HEK293 (cell line): ENCODE measurements at regions not wholly inside any gene's neighbourhood (a gene's known extent, or its start where the extent isn't known, plus 50 kb on each side); places are given as distances from the start of the nearest gene placed in this dataset.

Experiments
- CTCF ChIA-PET: fragments of 350-600 bp; formaldehyde crosslinking; extraction: SDS; loops from one replicate; lab custom pipeline; 2021; ENCODE audit warnings: antibody characterized with exemption; lab: Yijun Ruan, JAX
- POLR2A ChIA-PET: fragments of 300-600 bp; formaldehyde crosslinking; extraction: SDS; loops from one replicate; lab custom pipeline; 2020; ENCODE audit warnings: antibody characterized with exemption, inconsistent platforms; lab: Yijun Ruan, JAX
- H3K27ac ChIP-seq: fragments of 200-500 bp; sonication (Bioruptor generic); 2 replicates; pipeline ENCODE4 v1.5.1; 2014; ENCODE audit warnings: low read depth, low read length, control low read depth, inconsistent platforms; ENCODE audit errors: extremely low read depth
- H3K36me3 ChIP-seq, 2 experiments: fragments of 200-500 bp in 1 of 2; sonication (Bioruptor generic) in 1 of 2; 1 replicate in 1 of 2; 2 replicates in 1 of 2; pipeline ENCODE4 v1.5.1; 2014 to 2017; ENCODE audit warnings: inconsistent platforms in 2 of 2, low read length in 2 of 2; ENCODE audit not compliant: control insufficient read depth in 2 of 2, insufficient read depth in 1 of 2
- H3K4me1 ChIP-seq: fragments of 200-500 bp; sonication (Bioruptor generic); 2 replicates; pipeline ENCODE4 v1.5.1; 2014; ENCODE audit warnings: mild to moderate bottlenecking, low read length, inconsistent platforms; ENCODE audit not compliant: control insufficient read depth, insufficient read depth
- H3K4me3 ChIP-seq: 2 replicates; pipeline ENCODE4 v1.5.1; 2011; ENCODE audit warnings: low read depth, mild to moderate bottlenecking, control low read depth, low read length, moderate library complexity
- H3K9me3 ChIP-seq: fragments of 200-500 bp; sonication (Bioruptor generic); 2 replicates; pipeline ENCODE4 v1.5.1; 2014; ENCODE audit warnings: low read depth, low read length, inconsistent platforms; ENCODE audit not compliant: control insufficient read depth, insufficient read depth
- AEBP2 ChIP-seq: fragments of 450-650 bp; formaldehyde crosslinking; IDR thresholded peaks from 2 replicates; pipeline ENCODE4 v1.5.1; 2016; ENCODE audit warnings: missing biosample characterization, missing genetic modification characterization, borderline replicate concordance
- EGR2 ChIP-seq: fragments of 450-650 bp; formaldehyde crosslinking; IDR thresholded peaks from 2 replicates; pipeline ENCODE4 v1.5.1; 2016; ENCODE audit warnings: low read depth, missing biosample characterization, missing genetic modification characterization
- GLIS2 ChIP-seq: fragments of 450-650 bp; formaldehyde crosslinking; IDR thresholded peaks from 2 replicates; pipeline ENCODE4 v1.5.1; 2016; ENCODE audit warnings: missing biosample characterization, missing genetic modification characterization
- SALL2 ChIP-seq: fragments of 450-650 bp; formaldehyde crosslinking; IDR thresholded peaks from 2 replicates; pipeline ENCODE4 v1.5.0; 2017; ENCODE audit warnings: missing biosample characterization, mild to moderate bottlenecking, missing genetic modification characterization, borderline replicate concordance
- TCF7L2 ChIP-seq: IDR thresholded peaks from 2 replicates; pipeline ENCODE4 v1.6.1; 2011; ENCODE audit warnings: low read depth, mild to moderate bottlenecking, inconsistent platforms, low read length, moderate library complexity, borderline replicate concordance
- WT1 ChIP-seq: fragments of 450-650 bp; formaldehyde crosslinking; IDR thresholded peaks from 2 replicates; pipeline ENCODE4 v1.5.1; 2016; ENCODE audit warnings: missing biosample characterization, missing genetic modification characterization
- ZNF138 ChIP-seq: fragments of 450-650 bp; formaldehyde crosslinking; IDR thresholded peaks from 2 replicates; pipeline ENCODE4 v1.5.1; 2016; ENCODE audit warnings: missing biosample characterization, missing genetic modification characterization, borderline replicate concordance
- ZNF16 ChIP-seq: fragments of 450-650 bp; formaldehyde crosslinking; IDR thresholded peaks from 2 replicates; pipeline ENCODE4 v1.5.1; 2016; ENCODE audit warnings: low read depth, missing biosample characterization, missing genetic modification characterization
- ZNF174 ChIP-seq: fragments of 450-650 bp; formaldehyde crosslinking; IDR thresholded peaks from 2 replicates; pipeline ENCODE4 v1.5.0; 2017; ENCODE audit warnings: missing biosample characterization, mild to moderate bottlenecking, missing genetic modification characterization
- ZNF202 ChIP-seq: fragments of 450-650 bp; formaldehyde crosslinking; IDR thresholded peaks from 2 replicates; pipeline ENCODE4 v1.5.1; 2016; ENCODE audit warnings: missing biosample characterization, missing genetic modification characterization, borderline replicate concordance
- ZNF24 ChIP-seq: fragments of 450-650 bp; formaldehyde crosslinking; IDR thresholded peaks from 2 replicates; pipeline ENCODE4 v1.5.1; 2016; ENCODE audit warnings: missing biosample characterization, missing genetic modification characterization
- ZNF449 ChIP-seq: fragments of 450-650 bp; formaldehyde crosslinking; IDR thresholded peaks from 2 replicates; pipeline ENCODE4 v1.5.1; 2017; ENCODE audit warnings: missing biosample characterization, mild to moderate bottlenecking, missing genetic modification characterization, moderate library complexity
- ZNF488 ChIP-seq: fragments of 450-650 bp; formaldehyde crosslinking; IDR thresholded peaks from 2 replicates; pipeline ENCODE4 v1.5.1; 2016; ENCODE audit warnings: missing biosample characterization, missing genetic modification characterization
- ZNF501 ChIP-seq: fragments of 450-650 bp; formaldehyde crosslinking; IDR thresholded peaks from 2 replicates; pipeline ENCODE4 v1.5.1; 2016; ENCODE audit warnings: missing biosample characterization, missing genetic modification characterization
- ZNF521 ChIP-seq: fragments of 450-650 bp; formaldehyde crosslinking; IDR thresholded peaks from 2 replicates; pipeline ENCODE4 v1.5.1; 2017; ENCODE audit warnings: missing biosample characterization, mild to moderate bottlenecking, missing genetic modification characterization
- ZNF530 ChIP-seq: fragments of 450-650 bp; formaldehyde crosslinking; IDR thresholded peaks from 2 replicates; pipeline ENCODE4 v1.5.1; 2016; ENCODE audit warnings: low read depth, missing biosample characterization, missing genetic modification characterization
- ZNF571 ChIP-seq: fragments of 450-650 bp; formaldehyde crosslinking; IDR thresholded peaks from 2 replicates; pipeline ENCODE4 v1.5.0; 2017; ENCODE audit warnings: missing biosample characterization, missing genetic modification characterization
- ZNF585B ChIP-seq: fragments of 450-650 bp; formaldehyde crosslinking; IDR thresholded peaks from 2 replicates; pipeline ENCODE4 v1.5.1; 2016; ENCODE audit warnings: missing biosample characterization, missing genetic modification characterization
- ZNF610 ChIP-seq: fragments of 450-650 bp; formaldehyde crosslinking; IDR thresholded peaks from 2 replicates; pipeline ENCODE4 v1.5.1; 2016; ENCODE audit warnings: missing biosample characterization, missing genetic modification characterization, borderline replicate concordance
- ZNF626 ChIP-seq: fragments of 450-650 bp; sonication (Bioruptor Pico); formaldehyde crosslinking; IDR thresholded peaks from 2 replicates; pipeline ENCODE4 v1.5.1; 2018; ENCODE audit warnings: missing biosample characterization, missing genetic modification characterization, inconsistent platforms
- ZNF645 ChIP-seq: fragments of 450-650 bp; formaldehyde crosslinking; IDR thresholded peaks from 2 replicates; pipeline ENCODE4; 2016; ENCODE audit warnings: missing biosample characterization, missing genetic modification characterization
- ZNF660 ChIP-seq: fragments of 450-650 bp; IDR thresholded peaks from 2 replicates; pipeline ENCODE4 v1.5.1; 2018; ENCODE audit warnings: missing biosample characterization, mild to moderate bottlenecking, missing genetic modification characterization
- ZNF670 ChIP-seq: fragments of 450-650 bp; formaldehyde crosslinking; IDR thresholded peaks from 2 replicates; pipeline ENCODE4 v1.5.1; 2016; ENCODE audit warnings: missing biosample characterization, missing genetic modification characterization, low read depth
- ZNF677 ChIP-seq: fragments of 450-650 bp; IDR thresholded peaks from 2 replicates; pipeline ENCODE4 v1.5.0; 2018; ENCODE audit warnings: missing biosample characterization, mild to moderate bottlenecking, missing genetic modification characterization, moderate library complexity
- ZNF707 ChIP-seq: fragments of 450-650 bp; formaldehyde crosslinking; IDR thresholded peaks from 2 replicates; pipeline ENCODE4 v1.5.1; 2016; ENCODE audit warnings: missing biosample characterization, missing genetic modification characterization
- ZNF776 ChIP-seq: fragments of 450-650 bp; formaldehyde crosslinking; IDR thresholded peaks from 2 replicates; pipeline ENCODE4 v1.5.0; 2017; ENCODE audit warnings: missing biosample characterization, missing genetic modification characterization, borderline replicate concordance
- ZNF791 ChIP-seq: fragments of 450-650 bp; formaldehyde crosslinking; IDR thresholded peaks from 2 replicates; pipeline ENCODE4 v1.5.1; 2016; ENCODE audit warnings: missing biosample characterization, missing genetic modification characterization
- ZNF837 ChIP-seq: fragments of 450-650 bp; formaldehyde crosslinking; IDR thresholded peaks from 2 replicates; pipeline ENCODE4 v1.5.1; 2016; ENCODE audit warnings: missing biosample characterization, missing genetic modification characterization
- ZSCAN4 ChIP-seq: fragments of 450-650 bp; formaldehyde crosslinking; IDR thresholded peaks from 2 replicates; pipeline ENCODE4 v1.5.1; 2017; ENCODE audit warnings: missing biosample characterization, missing genetic modification characterization
- TF ChIP-seq, protein P1 (sequence below): fragments of 450-650 bp; formaldehyde crosslinking; IDR thresholded peaks from 2 replicates; pipeline ENCODE4 v1.5.1; 2017; ENCODE audit warnings: missing biosample characterization, missing genetic modification characterization

GRCh38 chr3:181796641-181797040 is 84.9 kb downstream of the SOX2 start:
- Histone ChIP-seq H3K4me3 (no peak overlapping the region), H3K36me3 (no peaks in the 10 kb centered on the region), H3K9me3 (no peaks in the 10 kb centered on the region)
- CTCF ChIA-PET: interaction anchor here (0.9 kb wide), 1 partner anchor 244 kb away, joined by 3 read pairs; no protein-coding TSS in a partner anchor
- TF ChIP-seq SALL2 (no peak), ZNF530 (tag by site-specific recombination) (no peak), ZNF837 (tag by site-specific recombination) (no peak), ZNF449 (no peak), ZNF670 (tag by site-specific recombination) (no peak), ZNF677 (tag by site-specific recombination) (no peak), ZNF16 (tag by site-specific recombination) (no peak), ZNF660 (tag by site-specific recombination) (no peak), ZNF626 (tag by site-specific recombination) (no peak), AEBP2 (tag by site-specific recombination) (no peak), TCF7L2 (no peak), GLIS2 (tag by site-specific recombination) (no peak), ZNF521 (tag by site-specific recombination) (no peak), ZNF202 (no peak), ZNF174 (no peak), ZNF488 (no peak), ZSCAN4 (no peak)
- TF ChIP-seq, all 188 proteins: peak for 0
- no peaks in the 10 kb centered on the region for H3K4me1 ChIP-seq
- POLR2A ChIA-PET: no interaction called here
- H3K27ac ChIP-seq: no peak overlapping the region

DNA sequence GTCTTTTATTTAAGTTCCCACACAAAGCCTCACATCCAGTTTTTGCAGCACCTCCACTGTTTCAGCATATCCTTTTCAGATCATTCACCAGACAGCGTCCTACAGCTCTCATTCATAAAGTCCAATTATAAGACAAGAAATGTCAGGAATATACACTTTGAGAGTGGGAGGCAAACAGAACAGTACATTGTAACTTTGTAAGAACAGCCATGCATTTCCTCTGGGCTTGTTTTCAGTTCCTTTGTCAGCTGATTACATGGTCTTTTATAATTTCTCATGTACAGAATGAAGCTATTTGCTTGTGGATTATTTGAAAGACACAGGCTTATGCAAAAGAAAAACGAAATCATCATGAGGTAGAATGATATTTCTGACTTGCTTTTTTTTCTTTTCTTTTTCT is 85.7 kb downstream of the SOX2 start:
- Histone ChIP-seq H3K9me3 (no peaks in the 10 kb centered on the region), H3K36me3 (no peaks in the 10 kb centered on the region), H3K4me3 (no peak overlapping the region), H3K27ac (no peak overlapping the region), H3K4me1 (no peaks in the 10 kb centered on the region)
- ChIA-PET POLR2A (no interaction called here), CTCF (interaction anchor here (0.9 kb wide), 1 partner anchor 243 kb away, joined by 3 read pairs; no protein-coding TSS in a partner anchor)
- no peak for TF ChIP-seq ZNF791 (tag by site-specific recombination)
- TF ChIP-seq EGR2 (tag by site-specific recombination): no peak
- no peak for TF ChIP-seq ZNF610 (tag by site-specific recombination)
- TF ChIP-seq ZNF24: no peak
- no peak for TF ChIP-seq ZNF571 (tag by site-specific recombination)
- TF ChIP-seq ZNF530 (tag by site-specific recombination): no peak
- no peak for TF ChIP-seq ZNF501 (tag by site-specific recombination)
- TF ChIP-seq ZNF645 (tag by site-specific recombination): no peak
- no peak for TF ChIP-seq ZNF707
- TF ChIP-seq ZNF776 (tag by site-specific recombination): no peak
- TF ChIP-seq, protein P1, sequence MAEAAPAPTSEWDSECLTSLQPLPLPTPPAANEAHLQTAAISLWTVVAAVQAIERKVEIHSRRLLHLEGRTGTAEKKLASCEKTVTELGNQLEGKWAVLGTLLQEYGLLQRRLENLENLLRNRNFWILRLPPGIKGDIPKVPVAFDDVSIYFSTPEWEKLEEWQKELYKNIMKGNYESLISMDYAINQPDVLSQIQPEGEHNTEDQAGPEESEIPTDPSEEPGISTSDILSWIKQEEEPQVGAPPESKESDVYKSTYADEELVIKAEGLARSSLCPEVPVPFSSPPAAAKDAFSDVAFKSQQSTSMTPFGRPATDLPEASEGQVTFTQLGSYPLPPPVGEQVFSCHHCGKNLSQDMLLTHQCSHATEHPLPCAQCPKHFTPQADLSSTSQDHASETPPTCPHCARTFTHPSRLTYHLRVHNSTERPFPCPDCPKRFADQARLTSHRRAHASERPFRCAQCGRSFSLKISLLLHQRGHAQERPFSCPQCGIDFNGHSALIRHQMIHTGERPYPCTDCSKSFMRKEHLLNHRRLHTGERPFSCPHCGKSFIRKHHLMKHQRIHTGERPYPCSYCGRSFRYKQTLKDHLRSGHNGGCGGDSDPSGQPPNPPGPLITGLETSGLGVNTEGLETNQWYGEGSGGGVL (tag by site-specific recombination): no peak
- no peak for TF ChIP-seq ZNF138 (tag by site-specific recombination)
- TF ChIP-seq ZNF585B (tag by site-specific recombination): no peak
- no peak for TF ChIP-seq WT1 (tag by site-specific recombination)
